Immature natural killer cell (primary cell): ENCODE measurements at regions not wholly inside any gene's neighbourhood (a gene's known extent, or its start where the extent isn't known, plus 50 kb on each side); places are given as distances from the start of the nearest gene placed in this dataset.
A peak's percentile ranks its signal among the peaks of the same experiment; 100 is the strongest.
"Not testable (repeated sequence)": the region's sequence is repeated elsewhere in the genome, so short reads cannot be mapped to it uniquely, and the experiment has no call there.

Source experiments
- DNase-seq, 3 donors: peaks; one replicate each; pipeline ENCODE4 v3.0.0; 2022; ENCODE audit warnings: mixed read lengths in 1 of 3
- H3K27ac Mint-ChIP-seq, 6 donors: one replicate each; pipeline ENCODE4 v1.8.0; 2020; ENCODE audit warnings: mixed read lengths in 6 of 6, mild to moderate bottlenecking in 5 of 6, inconsistent platforms in 4 of 6, moderate library complexity in 3 of 6
- H3K27me3 Mint-ChIP-seq, 3 donors: one replicate each; pipeline ENCODE4 v1.8.0; 2020 to 2021; ENCODE audit warnings: low read depth in 3 of 3, mild to moderate bottlenecking in 3 of 3, mixed read lengths in 3 of 3, moderate library complexity in 3 of 3, inconsistent platforms in 1 of 3
- H3K36me3 Mint-ChIP-seq, 3 donors: one replicate each; pipeline ENCODE4 v1.8.0; 2020; ENCODE audit warnings: mixed read lengths in 3 of 3, inconsistent platforms in 2 of 3, mild to moderate bottlenecking in 2 of 3
- H3K4me1 Mint-ChIP-seq, 2 donors: one replicate each; pipeline ENCODE4 v1.8.0; 2020; ENCODE audit warnings: inconsistent platforms in 2 of 2, mild to moderate bottlenecking in 2 of 2, mixed read lengths in 2 of 2, moderate library complexity in 1 of 2
- H3K4me3 Mint-ChIP-seq, 5 donors: one replicate each; pipeline ENCODE4 v1.8.0; 2020; ENCODE audit warnings: mild to moderate bottlenecking in 5 of 5, mixed read lengths in 5 of 5, inconsistent platforms in 3 of 5, moderate library complexity in 3 of 5
- H3K9me3 Mint-ChIP-seq, 6 donors: one replicate each; pipeline ENCODE4 v1.8.0; 2020; ENCODE audit warnings: mild to moderate bottlenecking in 6 of 6, mixed read lengths in 6 of 6, inconsistent platforms in 4 of 6, moderate library complexity in 3 of 6

- DNase-seq = no peak
- Mint-ChIP-seq H3K27me3 (peaks cover 12 to 17% (median 14%) of the 10 kb centered on the region in 3 donors), H3K27ac (no peak overlapping the region)
Observed at GRCh38 chr9:72445306-72445995, 76.0 kb upstream of the TMC1 start.

GRCh38 chr9:72444435-72444834, 77.0 kb upstream of the TMC1 start:
- H3K9me3 Mint-ChIP-seq = no peaks in the 10 kb centered on the region
- peaks cover 22 to 28% of the 10 kb centered on the region in 2 donors for H3K4me1 Mint-ChIP-seq
- H3K27me3 Mint-ChIP-seq = peaks cover 13 to 20% (median 18%) of the 10 kb centered on the region in 3 donors
- H3K27ac Mint-ChIP-seq = peak overlapping the region in 1 of 6 donors; percentile 82
- H3K4me3 Mint-ChIP-seq = peak overlapping the region in 1 of 5 donors; percentile 30
- DNase-seq = no peak
- no peaks in the 10 kb centered on the region for H3K36me3 Mint-ChIP-seq

More at GRCh38 chr9:72445306-72445995, 76.0 kb upstream of the TMC1 start:
- Mint-ChIP-seq H3K4me1 (peaks cover 22 to 28% of the 10 kb centered on the region in 2 donors), H3K4me3 (no peak overlapping the region), H3K9me3 (no peaks in the 10 kb centered on the region), H3K36me3 (no peaks in the 10 kb centered on the region)

GRCh38 chr9:72443855-72444254, 77.6 kb upstream of the TMC1 start:
- DNase-seq = peak; percentile 8 to 23 (median 14)

GRCh38 chr9:72441848-72442607, 77.0 kb upstream of the ZFAND5 start:
- Mint-ChIP-seq H3K4me1 (peaks cover 22 to 28% of the 10 kb centered on the region in 2 donors), H3K27me3 (peaks cover 17 to 20% (median 18%) of the 10 kb centered on the region in 3 donors), H3K4me3 (no peak overlapping the region), H3K27ac (peak overlapping the region in 1 of 6 donors; percentile 26), H3K36me3 (no peaks in the 10 kb centered on the region), H3K9me3 (no peaks in the 10 kb centered on the region)
- DNase-seq = no peak

More at GRCh38 chr9:72443855-72444254, 77.6 kb upstream of the TMC1 start:
- Mint-ChIP-seq H3K27ac (peak overlapping the region in 4 of 6 donors; percentile 38 to 85 (median 68)), H3K9me3 (no peaks in the 10 kb centered on the region), H3K4me1 (peaks cover 22 to 28% of the 10 kb centered on the region in 2 donors), H3K27me3 (peaks cover 14 to 20% (median 18%) of the 10 kb centered on the region in 3 donors), H3K4me3 (peak overlapping the region in 1 of 5 donors; percentile 14), H3K36me3 (no peaks in the 10 kb centered on the region)

- no peak for DNase-seq
- Mint-ChIP-seq H3K27me3 (peaks cover 17 to 24% (median 18%) of the 10 kb centered on the region in 3 donors), H3K4me1 (peaks cover 22 to 28% of the 10 kb centered on the region in 2 donors), H3K27ac (no peak overlapping the region), H3K4me3 (no peak overlapping the region), H3K36me3 (no peaks in the 10 kb centered on the region), H3K9me3 (no peaks in the 10 kb centered on the region)
Observed at GRCh38 chr9:72440992-72441847, 76.2 kb upstream of the ZFAND5 start.

GRCh38 chr9:72440378-72440777, 75.4 kb upstream of the ZFAND5 start:
- H3K27ac Mint-ChIP-seq = no peak overlapping the region
- H3K9me3 Mint-ChIP-seq = no peaks in the 10 kb centered on the region
- H3K4me1 Mint-ChIP-seq = peaks cover 22 to 28% of the 10 kb centered on the region in 2 donors
- H3K36me3 Mint-ChIP-seq = no peaks in the 10 kb centered on the region
- H3K27me3 Mint-ChIP-seq = peaks cover 12 to 21% (median 20%) of the 10 kb centered on the region in 3 donors
- H3K4me3 Mint-ChIP-seq = no peak overlapping the region
- no peak for DNase-seq

- H3K36me3 Mint-ChIP-seq, DNase-seq, H3K27ac Mint-ChIP-seq, H3K9me3 Mint-ChIP-seq, H3K4me3 Mint-ChIP-seq, H3K27me3 Mint-ChIP-seq, H3K4me1 Mint-ChIP-seq: not testable (repeated sequence)
Observed at GRCh38 chr9:72433616-72434267, 68.7 kb upstream of the ZFAND5 start.

- no peaks in the 10 kb centered on the region for H3K36me3 Mint-ChIP-seq
- no peaks in the 10 kb centered on the region for H3K9me3 Mint-ChIP-seq
- DNase-seq = no peak
- H3K4me3 Mint-ChIP-seq = no peak overlapping the region
- no peaks in the 10 kb centered on the region for H3K4me1 Mint-ChIP-seq
- peaks cover under 1 to 4% (median 3%) of the 10 kb centered on the region in 3 donors for H3K27me3 Mint-ChIP-seq
- no peak overlapping the region for H3K27ac Mint-ChIP-seq
Observed at GRCh38 chr9:72431036-72431435, 66.0 kb upstream of the ZFAND5 start.

- no peak overlapping the region for H3K4me3 Mint-ChIP-seq
- H3K36me3 Mint-ChIP-seq = no peaks in the 10 kb centered on the region
- no peaks in the 10 kb centered on the region for H3K4me1 Mint-ChIP-seq
- no peak overlapping the region for H3K27ac Mint-ChIP-seq
- peaks cover 0 to 3% (median 0%) of the 10 kb centered on the region in 3 donors for H3K27me3 Mint-ChIP-seq
- DNase-seq = no peak
- no peaks in the 10 kb centered on the region for H3K9me3 Mint-ChIP-seq
Observed at GRCh38 chr9:72428329-72428728, 63.3 kb upstream of the ZFAND5 start.

GRCh38 chr9:72427801-72428200, 62.8 kb upstream of the ZFAND5 start:
- H3K4me3 Mint-ChIP-seq = no peak overlapping the region
- H3K36me3 Mint-ChIP-seq = no peaks in the 10 kb centered on the region
- H3K27me3 Mint-ChIP-seq = peaks cover 0 to 3% (median 0%) of the 10 kb centered on the region in 3 donors
- no peak for DNase-seq
- H3K27ac Mint-ChIP-seq = no peak overlapping the region
- no peaks in the 10 kb centered on the region for H3K9me3 Mint-ChIP-seq
- no peaks in the 10 kb centered on the region for H3K4me1 Mint-ChIP-seq

- no peak overlapping the region for H3K4me3 Mint-ChIP-seq
- H3K4me1 Mint-ChIP-seq = no peaks in the 10 kb centered on the region
- no peak for DNase-seq
- no peaks in the 10 kb centered on the region for H3K36me3 Mint-ChIP-seq
- H3K9me3 Mint-ChIP-seq = no peaks in the 10 kb centered on the region
- H3K27ac Mint-ChIP-seq = no peak overlapping the region
- peaks cover 0 to 3% (median 0%) of the 10 kb centered on the region in 3 donors for H3K27me3 Mint-ChIP-seq
Observed at GRCh38 chr9:72424131-72424530, 59.1 kb upstream of the ZFAND5 start.

GRCh38 chr9:72422214-72422613, 57.2 kb upstream of the ZFAND5 start:
- Mint-ChIP-seq H3K27ac (no peak overlapping the region), H3K27me3 (peaks cover 0 to 3% (median 0%) of the 10 kb centered on the region in 3 donors), H3K9me3 (no peaks in the 10 kb centered on the region), H3K36me3 (no peaks in the 10 kb centered on the region), H3K4me3 (no peak overlapping the region), H3K4me1 (no peaks in the 10 kb centered on the region)
- no peak for DNase-seq

- H3K27me3 Mint-ChIP-seq = peaks cover 0 to 2% (median 0%) of the 10 kb centered on the region in 3 donors
- H3K27ac Mint-ChIP-seq = no peak overlapping the region
- H3K4me3 Mint-ChIP-seq = no peak overlapping the region
- H3K36me3 Mint-ChIP-seq = no peaks in the 10 kb centered on the region
- H3K9me3 Mint-ChIP-seq = no peaks in the 10 kb centered on the region
- H3K4me1 Mint-ChIP-seq = no peaks in the 10 kb centered on the region
- no peak for DNase-seq
Observed at GRCh38 chr9:72420783-72421182, 55.8 kb upstream of the ZFAND5 start.
